Inferior parietal cortex (tissue), 1 donor: ENCODE measurements at regions not wholly inside any gene's neighbourhood (a gene's known extent, or its start where the extent isn't known, plus 50 kb on each side); places are given as distances from the start of the nearest gene placed in this dataset.
"Not testable (repeated sequence)": the region's sequence is repeated elsewhere in the genome, so short reads cannot be mapped to it uniquely, and the experiment has no call there.

ENCODE experiments used
- DNase-seq: peaks from one replicate; pipeline ENCODE4 v3.0.0-alpha.2; 2016; ENCODE audit errors: extremely low spot score

DNA sequence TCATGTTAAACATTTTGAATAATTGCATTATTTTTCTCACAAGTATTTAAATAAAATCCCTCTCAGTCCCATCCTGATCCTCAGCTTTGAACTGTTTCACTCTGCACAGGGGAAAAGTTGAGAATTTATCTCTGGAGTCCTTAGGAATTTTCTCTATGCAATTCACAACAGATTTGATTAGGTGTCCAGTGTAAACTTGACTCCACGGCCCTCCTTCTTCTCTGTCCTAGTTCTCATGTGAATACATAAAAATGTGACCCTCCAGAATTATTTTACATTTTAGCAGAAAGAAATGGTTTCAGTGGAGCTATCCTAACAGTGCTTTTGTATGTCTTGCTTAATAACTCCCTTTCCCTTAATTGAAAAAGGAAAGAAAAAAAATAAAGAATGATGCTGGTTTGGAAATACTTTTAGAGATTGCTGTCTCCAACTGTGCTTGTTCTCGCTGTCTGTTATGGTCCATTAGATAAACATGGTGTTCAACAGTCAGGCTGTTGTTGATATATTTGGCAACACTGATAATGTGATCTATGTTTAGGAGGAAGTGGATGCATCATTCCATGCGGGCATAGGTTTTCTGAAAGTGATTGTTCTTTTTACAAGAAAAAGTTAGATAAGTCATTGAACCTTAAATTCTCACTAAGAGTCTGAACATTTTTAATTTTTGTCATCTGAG, 599.4 kb upstream of the CITED2 start:
- no peak for DNase-seq

DNA sequence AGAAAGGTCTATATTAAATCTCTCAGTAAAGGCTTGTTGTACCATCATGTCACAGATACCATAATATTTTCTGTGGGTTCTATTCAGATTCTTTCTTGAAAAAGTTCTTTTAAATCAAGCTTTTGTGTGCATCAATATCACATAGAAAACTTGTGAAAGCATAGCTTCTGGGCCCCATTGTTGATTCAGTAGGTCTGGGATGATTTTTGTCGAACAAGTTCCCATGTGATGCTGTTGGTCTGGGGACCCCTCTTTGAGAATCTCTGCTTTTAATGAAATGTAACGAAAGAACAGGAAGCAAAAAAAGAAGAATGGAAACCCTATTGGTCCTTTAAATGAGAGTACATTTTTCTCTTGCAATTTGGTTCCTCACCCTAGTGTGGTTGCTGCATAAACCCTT, 597.7 kb upstream of the CITED2 start:
- DNase-seq = no peak

DNA sequence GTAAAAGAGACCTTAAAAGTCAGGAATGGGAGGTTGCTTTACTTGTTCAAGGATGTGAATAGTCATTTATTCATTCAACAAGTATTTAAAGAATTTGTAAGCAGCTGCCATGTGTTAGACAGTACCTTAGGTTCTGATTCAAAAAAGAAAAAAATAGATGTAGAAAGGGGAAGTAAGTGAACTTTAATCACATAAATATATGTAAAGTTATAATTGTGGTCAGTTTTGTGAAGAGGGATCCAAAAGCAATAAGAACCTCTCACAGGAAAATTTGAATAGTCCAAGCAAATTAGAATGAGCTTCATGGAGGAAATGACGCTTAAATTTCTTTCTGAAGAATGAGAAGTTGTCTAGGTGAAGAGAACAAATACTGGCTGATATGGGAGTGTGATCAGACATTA, 596.1 kb upstream of the CITED2 start:
- DNase-seq = no peak

DNA sequence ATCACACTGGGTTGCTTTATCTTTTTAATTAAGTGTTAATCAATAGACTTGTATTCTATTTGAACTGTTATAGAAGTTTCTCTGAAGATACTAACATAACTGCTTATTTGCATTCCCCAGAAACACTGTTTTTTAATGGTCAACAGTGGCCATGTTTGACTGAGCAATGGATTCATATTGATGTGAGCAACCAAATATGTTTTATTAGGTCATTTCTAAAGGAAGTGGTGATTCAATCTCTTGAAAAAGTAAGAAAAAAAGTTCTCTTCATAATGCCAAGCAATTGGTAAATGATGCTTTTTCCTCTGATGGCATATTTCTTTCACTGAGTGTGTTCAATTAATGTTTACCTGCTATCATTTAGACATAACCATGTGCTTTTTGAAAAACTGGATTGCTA, 593.0 kb upstream of the CITED2 start:
- no peak for DNase-seq

DNA sequence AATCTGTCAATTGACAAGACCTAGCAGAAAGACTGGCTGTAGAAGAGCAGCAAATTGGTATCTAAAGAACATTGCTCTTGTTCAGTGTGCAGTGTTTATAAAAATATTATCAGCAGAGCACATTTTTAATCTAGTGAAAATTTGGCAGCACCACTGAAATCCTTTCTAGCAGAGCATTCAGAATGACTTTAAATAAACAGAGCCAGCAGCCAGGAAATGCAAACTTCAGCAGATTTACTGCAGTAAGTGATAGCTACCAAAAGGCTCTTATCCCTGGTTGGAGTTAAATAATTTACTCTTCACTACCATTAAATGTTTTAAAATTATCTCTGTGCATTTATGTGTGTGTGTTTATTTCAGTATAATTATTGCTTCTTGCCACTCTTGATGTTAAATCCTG, 590.9 kb upstream of the CITED2 start:
- no peak for DNase-seq

DNA sequence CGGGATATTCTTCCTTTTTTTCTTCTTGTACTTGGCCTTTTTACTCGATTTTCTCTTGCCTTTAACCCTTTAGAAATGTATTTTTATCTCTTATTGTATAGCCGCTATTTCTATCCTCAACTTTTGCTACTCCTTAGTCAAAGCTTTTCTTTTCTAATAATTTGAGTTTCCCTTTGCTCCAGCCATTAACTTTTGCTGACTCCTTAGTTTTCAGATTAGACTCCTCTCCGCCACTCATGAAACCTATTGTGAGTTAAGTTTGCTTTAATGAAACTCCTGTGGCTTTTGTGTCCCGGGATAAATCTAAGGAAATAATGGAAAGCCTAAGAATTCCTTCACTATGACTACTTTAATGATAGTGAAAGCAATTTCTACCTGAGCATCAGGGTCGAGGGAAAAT, 590.3 kb upstream of the CITED2 start:
- DNase-seq = no peak

DNA sequence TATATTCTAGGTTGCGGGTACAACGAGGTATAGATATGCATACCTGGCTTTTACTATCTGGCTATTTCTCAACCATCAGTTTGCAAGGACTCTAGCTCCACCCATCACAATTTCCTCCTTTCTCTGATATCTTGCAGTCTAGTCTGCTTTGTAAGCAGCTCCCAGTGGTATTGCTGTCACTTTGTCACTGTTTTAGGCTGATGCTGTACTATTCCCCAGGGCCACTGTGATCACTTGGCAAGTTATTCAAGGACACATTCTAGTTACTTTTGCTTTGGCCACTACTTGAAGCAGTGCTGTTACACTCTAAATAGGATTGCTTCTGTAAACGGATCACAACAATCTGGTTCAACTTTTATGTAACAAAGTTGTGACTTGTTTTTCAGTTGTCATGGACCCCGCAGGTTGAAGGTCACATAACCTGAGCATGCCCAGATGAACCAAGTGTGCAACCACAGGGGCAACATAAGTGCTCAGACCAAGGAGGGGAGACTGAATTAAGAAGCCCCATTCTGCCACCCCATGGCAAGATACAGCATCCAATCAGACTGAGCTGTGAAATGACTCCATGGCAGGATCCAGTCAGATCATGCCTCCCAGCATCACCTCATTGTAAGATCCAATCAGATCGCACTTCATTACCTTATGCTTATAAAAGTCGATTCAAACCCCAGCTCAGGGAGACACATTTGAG, 588.4 kb upstream of the CITED2 start:
- no peak for DNase-seq

DNA sequence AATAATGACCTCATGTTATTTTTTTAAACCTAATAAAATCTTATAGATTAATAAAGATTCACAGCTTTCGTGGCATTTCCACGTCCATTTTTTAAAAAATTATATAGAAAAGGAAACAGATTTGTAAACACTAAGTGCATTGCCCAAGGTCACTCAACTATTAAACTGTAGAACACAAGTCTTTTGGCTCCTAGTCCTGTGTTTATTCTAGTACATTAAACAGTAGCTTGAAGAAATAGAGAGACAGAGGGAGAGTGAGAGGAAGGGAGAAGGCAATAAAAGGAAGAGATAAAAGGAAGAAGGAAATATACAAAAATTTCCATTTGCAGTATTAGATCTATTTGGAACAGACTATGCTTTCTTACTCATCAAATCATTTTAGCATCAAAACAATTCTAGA, 586.7 kb upstream of the CITED2 start:
- DNase-seq = no peak

DNA sequence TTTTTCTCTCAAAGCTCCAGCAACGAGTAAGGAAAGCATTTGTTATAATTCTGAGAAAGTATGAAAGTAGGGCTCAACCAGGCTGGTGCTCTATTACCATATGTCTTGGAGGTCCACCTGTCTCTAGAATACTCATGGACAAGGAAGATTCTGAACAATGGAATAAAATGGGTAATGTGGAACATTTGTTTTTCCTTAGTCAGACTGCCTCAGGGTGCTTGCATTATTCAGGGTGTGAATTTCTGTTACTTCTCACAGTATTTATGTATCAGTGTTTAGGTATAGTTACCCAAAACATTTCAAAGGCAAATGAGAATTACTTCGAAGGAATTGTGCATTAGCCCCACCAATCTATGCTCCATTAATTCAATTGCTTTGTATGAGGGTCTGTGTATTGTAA, 586.2 kb upstream of the CITED2 start:
- DNase-seq = no peak

DNA sequence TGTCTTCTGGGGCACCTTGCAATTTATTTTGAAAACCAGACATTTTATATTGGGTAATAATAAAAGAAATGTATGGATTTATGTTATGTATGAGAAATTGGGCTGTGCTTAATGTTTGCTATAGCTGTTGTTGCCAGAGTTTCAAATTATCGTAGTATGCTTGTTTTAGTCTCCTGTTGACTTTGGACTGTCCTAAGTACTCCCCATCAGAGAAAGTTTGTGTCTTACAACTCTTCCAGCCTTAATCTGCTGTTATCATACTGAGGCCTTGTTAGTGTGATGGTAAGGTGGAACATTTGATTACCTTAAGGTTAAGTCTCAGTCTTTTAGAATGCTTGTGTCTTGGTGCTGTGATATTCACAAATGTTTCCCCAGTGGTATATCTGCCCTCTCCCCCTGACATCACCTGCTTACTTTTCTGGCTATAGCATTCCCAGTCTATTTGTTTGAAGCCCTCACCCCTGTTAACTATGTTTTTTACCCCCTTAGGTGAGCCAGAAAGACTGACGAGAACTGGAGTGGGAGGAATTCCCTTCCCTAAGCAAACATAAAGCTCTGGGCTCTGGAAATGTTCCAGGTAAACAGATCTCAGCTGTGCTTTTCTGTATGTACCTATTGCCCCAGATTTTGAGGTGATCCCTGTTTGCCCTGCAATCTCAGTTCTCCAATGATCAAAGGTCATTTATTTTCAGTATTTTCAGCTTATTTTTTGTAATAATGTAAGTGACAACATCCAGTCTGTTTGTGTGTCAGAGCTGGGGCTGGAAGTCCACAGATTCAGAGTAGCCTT, 581.1 kb upstream of the CITED2 start:
- DNase-seq = no peak

DNA sequence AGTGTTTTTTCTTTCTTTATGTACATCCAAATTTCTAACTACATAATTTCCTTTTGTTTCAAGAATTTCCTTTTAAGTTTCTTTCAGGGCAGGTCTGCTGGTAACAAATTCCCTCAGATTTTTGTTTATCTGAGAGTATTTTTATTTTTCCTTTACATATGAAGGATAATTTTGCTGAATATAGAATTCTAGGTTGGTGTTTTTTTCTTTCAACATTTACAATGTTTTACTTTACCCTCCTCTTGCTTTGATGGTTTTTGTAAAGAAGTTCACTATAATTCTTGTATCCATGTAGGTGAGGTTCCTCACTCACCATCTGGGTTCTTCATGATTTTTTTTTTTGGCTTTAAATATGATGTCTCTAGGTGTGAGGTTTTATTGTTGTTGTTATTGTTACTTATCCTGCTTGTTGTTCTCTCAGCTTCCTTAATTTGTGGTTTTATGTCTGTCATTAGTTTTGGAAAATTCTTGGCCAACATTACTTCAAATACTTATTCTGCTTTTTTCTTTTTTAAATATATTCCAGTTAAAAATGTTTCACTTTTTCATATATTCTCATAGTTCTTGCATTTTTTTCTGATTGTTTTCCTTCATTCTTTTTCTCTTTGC, 580.1 kb upstream of the CITED2 start:
- DNase-seq = no peak

DNA sequence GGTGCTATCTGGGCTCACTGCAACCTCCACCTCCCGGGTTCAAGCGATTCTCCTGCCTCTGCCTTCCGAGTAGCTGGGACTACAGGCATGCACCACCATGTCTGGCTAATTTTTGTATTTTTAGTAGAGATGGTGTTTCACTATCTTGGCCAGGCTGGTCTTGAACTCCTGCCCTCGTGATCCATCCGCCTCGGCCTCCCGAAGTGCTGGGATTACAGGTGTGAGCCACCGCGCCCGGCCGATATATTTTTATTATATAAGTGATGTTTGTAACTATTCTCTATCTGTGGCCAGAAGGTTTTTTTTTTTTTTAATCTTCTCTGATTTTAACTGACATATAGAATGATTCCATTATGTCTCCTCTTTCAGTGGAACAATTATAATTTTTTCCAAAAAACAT, 579.3 kb upstream of the CITED2 start:
- DNase-seq = not testable (repeated sequence)

DNA sequence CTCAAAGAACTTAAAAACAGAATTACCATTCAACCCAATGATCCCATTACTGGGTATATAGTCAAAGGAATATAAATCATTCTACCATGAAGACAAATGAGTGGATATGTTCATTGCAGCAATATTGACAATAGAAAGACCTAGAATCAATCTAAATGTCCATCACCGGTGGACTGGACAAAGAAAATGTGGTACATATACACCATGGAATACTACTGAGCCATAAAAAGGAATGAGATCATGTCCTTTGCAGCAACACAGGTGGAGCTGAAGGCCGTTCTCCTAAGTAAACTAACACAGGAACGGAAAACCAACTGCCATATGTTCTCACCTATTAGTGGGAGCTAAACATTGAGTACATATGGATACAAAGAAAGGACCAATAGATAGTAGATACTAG, 576.7 kb upstream of the CITED2 start:
- no peak for DNase-seq

DNA sequence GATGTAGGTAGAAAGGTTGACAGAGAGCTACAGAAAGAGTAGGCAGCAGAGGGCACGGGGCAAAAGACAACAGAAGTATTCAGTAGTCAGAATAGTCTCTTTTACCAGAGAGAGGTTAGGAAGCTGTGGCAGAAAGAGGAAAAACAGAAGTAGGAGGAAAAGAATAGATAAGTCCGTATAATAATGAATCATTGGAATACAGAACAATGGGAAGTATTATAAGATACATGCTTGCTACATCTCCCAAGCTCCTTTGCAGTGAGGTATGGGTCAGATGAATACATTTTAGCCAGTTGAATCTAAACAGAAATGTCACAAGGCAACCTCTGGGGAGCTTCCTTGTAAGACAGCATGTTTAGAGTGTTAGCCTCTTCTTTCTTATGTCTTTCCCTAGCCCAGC, 570.5 kb upstream of the CITED2 start:
- DNase-seq = no peak

DNA sequence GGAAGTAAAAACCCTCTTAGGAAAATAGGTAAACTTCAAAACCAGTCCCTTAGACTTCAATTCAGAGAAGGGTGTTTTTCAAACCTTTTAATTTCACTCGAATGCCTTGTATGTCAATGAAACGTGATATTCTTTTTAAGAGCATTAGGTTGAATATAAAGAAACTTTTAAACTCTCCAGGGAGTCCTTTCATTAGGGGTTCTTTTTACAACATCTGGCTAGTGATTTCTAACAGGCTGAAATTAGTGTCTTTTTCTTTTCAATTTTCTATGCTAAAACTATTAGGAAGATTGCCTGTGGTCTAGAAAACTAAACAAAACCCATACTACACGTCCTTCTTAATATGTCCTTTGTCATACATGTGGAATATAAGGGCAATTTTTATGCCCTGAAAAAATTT, 569.7 kb upstream of the CITED2 start:
- DNase-seq = no peak

DNA sequence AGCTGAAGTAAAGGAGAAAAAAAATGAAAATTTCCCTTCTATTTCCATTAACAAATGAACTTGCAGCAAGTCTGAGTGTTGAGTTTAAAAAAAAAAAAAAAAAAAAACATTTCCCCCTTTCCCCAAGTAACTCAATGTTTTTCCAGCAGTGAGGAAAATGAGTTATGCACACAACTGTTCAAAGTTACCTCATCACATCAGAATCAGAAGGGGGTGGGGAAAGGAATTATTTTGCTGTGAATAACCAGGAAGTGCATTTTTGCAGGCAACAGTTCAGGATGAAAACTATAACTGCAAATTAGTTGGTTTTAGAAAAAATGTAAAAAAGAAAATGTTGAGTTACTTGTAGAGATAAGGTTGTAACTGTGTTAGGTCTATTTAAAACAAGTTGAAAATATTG, 568.9 kb upstream of the CITED2 start:
- no peak for DNase-seq

DNA sequence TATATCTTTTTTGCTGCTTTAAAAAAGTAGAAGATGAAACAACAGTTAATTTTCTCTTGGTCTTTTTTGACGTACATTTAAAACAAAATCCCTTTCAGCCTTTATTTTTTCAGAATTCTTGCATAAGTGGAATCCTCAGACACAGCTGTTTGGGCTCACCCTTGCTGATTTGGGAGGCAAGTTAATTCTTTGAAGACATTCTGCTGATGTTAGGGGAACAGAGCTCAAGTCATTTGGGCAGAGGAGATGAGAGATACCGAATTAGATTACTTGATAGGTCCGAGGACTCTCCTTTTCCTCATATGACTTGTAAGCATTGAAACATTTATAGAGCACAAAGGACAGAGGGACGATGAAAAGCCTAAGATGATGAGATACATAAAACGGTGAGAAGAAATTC, 567.9 kb upstream of the CITED2 start:
- no peak for DNase-seq

DNA sequence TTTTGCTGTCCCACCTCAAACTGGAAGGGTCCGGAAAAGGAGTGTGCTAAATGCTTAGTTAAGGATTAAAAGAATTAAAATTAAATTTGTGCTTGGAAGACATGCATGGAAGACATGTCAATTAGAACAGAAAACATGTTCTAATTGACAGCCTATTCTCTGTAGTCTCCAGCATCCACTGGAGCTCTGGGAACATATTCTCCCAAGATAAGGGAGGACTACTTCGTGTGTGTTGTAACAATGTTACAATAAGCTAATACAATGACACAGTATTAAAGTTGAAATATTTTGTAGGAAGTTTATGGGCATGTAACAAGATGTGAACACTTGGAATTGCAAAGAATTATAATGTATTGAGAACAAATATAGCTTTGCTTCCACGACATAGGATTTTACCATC, 567.4 kb upstream of the CITED2 start:
- no peak for DNase-seq

DNA sequence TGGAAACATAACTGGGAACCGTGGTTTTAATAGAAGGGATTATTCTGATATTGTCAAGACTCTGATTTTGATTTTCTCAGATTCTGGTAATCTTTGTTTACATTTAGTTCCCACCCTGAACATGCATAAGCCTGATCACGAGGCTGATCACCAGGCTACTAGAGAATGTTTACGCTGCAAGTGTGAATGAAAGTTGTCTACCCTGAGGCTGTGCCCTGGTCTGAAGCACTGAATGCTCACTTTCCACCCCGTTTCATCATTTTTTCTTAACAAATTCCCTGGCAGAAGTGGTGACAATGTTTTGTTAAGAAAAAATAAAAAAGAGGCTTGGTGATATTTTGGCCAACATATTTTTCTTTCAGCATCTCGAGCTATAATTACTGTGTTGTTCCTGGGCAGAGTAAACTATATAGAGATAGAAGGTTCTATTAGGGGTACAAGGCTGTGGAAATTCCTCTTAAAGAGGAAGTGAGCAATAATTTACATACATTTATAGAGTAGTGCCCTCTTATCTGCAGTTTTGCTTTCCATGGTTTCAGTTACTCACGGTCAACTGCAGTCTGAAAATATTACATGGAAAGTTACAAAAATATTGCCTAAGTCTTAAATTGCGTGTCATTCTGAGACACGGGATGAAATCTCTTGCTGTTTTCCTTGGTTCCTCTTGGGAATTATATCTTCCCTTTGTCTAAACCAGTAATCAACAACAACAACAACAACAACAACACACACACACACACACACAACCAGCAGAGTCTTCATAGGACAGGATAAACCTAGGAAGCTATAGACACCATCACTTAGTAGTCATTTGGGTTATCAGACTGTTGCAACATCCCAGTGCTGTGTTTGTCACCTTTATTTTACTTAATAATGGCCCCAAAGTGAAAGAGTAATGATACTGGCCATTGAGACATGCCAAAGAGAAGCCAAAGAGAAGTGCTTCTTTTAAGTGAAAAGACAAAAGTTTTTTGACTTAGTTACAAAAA, 566.6 kb upstream of the CITED2 start:
- DNase-seq = no peak

DNA sequence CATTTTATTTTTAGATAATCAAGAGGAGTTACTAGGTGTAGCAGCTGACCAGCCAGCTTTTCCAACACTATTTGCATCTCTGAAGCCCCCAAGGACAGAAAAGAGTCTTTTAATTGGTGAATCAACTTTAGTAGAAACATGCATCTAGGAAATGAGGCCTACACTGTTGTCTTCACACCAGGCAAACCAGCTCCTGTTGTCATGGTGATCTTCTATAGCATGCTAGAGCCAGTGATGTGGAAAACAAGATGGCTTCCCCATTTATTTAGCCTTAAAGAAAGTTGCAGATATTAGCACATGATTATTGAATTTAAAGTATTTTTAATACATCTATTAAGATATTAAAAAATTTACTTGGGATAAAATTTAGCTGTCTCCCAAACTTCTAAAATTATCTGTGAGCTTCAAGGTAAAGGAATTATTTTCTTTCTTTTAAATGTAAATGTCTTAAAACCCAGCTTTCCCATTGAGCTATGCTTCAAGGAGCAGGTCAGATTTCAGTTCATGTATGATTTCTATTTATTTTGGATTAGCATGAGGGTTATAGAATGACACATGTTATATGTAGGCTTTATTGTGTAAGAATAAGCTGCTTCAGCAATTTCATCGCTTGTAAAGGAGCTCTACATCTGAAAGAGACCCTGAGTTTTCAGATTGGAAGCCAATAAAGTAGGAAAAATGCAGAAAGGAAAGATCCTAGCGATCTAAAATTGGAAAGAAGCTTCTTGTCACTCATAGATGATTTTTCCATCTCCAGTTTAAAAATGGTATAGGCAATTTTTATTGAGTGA, 564.9 kb upstream of the CITED2 start:
- no peak for DNase-seq

DNA sequence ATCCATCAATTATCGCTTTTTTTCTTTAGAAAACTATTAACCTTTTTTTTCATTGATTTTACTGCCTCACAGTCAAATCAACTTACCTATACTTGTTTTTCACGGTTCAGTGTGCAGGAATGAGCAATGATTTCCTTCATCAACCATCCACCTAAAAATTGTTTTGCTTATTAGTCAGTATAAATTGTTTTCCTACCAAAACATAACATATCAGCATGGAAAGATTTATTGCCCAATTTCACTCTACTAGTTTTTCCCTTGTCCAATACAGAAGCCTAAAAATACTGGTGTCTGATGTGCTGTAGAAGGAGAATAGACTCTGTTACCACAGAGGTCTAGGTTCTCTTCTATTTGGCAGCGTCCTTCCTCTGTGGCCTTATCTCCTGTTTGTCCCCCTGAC, 558.2 kb upstream of the CITED2 start:
- DNase-seq = no peak
